HepG2 (cell line): ENCODE measurements at regions not wholly inside any gene's neighbourhood (a gene's known extent, or its start where the extent isn't known, plus 50 kb on each side); places are given as distances from the start of the nearest gene placed in this dataset.

Experiments used
- ATAC-seq: fragments of 200-7000 bp; cut with Tn5 transposase; 3 replicates; pipeline ENCODE4 v1.9.1; 2020; ENCODE audit warnings: mild to moderate bottlenecking, moderate library complexity
- BruUV-seq: library from RNA; stranded (reverse); fragments of 400-500 nt; replicated peaks from 2 replicates; lab custom pipeline; 2021; lab: Mats Ljungman, UMichigan
- CTCF ChIA-PET: fragments of 300-600 bp; formaldehyde crosslinking; extraction: SDS; loops from one replicate; lab custom pipeline; 2021; ENCODE audit warnings: low total read pairs, inconsistent platforms, low intra/inter-chr PET ratio; lab: Yijun Ruan, JAX
- POLR2A ChIA-PET: fragments of 350-600 bp; sonication (Branson Sonifier 250); formaldehyde crosslinking; loops from one replicate; lab custom pipeline; 2020; ENCODE audit warnings: antibody characterized with exemption, inconsistent platforms; lab: Yijun Ruan, JAX
- DNase-seq: peaks from one replicate; pipeline ENCODE4 v3.0.0-alpha.2; 2015; ENCODE audit warnings: low spot score
- FAIRE-seq: peaks from 3 replicates; lab custom pipeline; 2011; peaks lifted over from hg19 to GRCh38; lab: Jason Lieb, UNC
- H2AFZ ChIP-seq: one replicate; pipeline ENCODE4 v1.6.1; 2011; ENCODE audit warnings: low read length, inconsistent platforms
- H3K27ac ChIP-seq: fragments of 300-600 bp; 3 replicates; pipeline ENCODE4 v1.8.0; 2011; ENCODE audit warnings: mixed run types, mild to moderate bottlenecking, mixed read lengths, low read length, inconsistent platforms; ENCODE audit not compliant: insufficient read depth; ENCODE audit errors: extremely low read length
- H3K27me3 ChIP-seq, 2 experiments: fragments of 200-600 bp in 1 of 2; 2 replicates in 1 of 2; 3 replicates in 1 of 2; pipeline versions ENCODE4 v1.6.0 to v1.8.0; 2011; ENCODE audit warnings: low read length in 2 of 2, mild to moderate bottlenecking in 2 of 2, moderate library complexity in 2 of 2, inconsistent platforms in 1 of 2; ENCODE audit not compliant: insufficient read depth in 2 of 2, control insufficient read depth in 1 of 2
- H3K36me3 ChIP-seq, 2 experiments: fragments of 200-600 bp in 1 of 2; replicated peaks in 1 of 2; 2 replicates in 1 of 2; 3 replicates in 1 of 2; pipeline versions ENCODE4 v1.5.1 to v1.8.0; 2011; ENCODE audit warnings: low read length in 2 of 2, inconsistent platforms in 1 of 2; ENCODE audit not compliant: insufficient read depth in 2 of 2, control insufficient read depth in 1 of 2
- H3K4me1 ChIP-seq: 2 replicates; pipeline ENCODE4 v1.5.1; 2012; ENCODE audit warnings: low read length, inconsistent platforms; ENCODE audit not compliant: insufficient read depth
- H3K4me2 ChIP-seq: 2 replicates; pipeline ENCODE4 v1.6.0; 2011; ENCODE audit warnings: low read depth, low read length, inconsistent platforms
- H3K4me3 ChIP-seq, 3 experiments: fragments of 200-600 bp in 1 of 3; sonication (generic), shearing (Covaris generic) in 1 of 3; replicated peaks in 1 of 3; 2 replicates each; pipeline ENCODE4 v1.5.1; 2011 to 2016; ENCODE audit warnings: low read length in 3 of 3, inconsistent platforms in 2 of 3, low read depth in 2 of 3, mild to moderate bottlenecking in 2 of 3, control low read depth in 1 of 3, mixed read lengths in 1 of 3; ENCODE audit not compliant: insufficient read depth in 1 of 3
- H3K79me2 ChIP-seq: one replicate; pipeline ENCODE4 v1.6.1; 2011; ENCODE audit warnings: low read length, inconsistent platforms; ENCODE audit not compliant: insufficient read depth
- H3K9ac ChIP-seq: 2 replicates; pipeline ENCODE4 v1.6.0; 2011; ENCODE audit warnings: mild to moderate bottlenecking, low read depth, low read length, inconsistent platforms; ENCODE audit not compliant: insufficient read depth
- H3K9me3 ChIP-seq: 2 replicates; pipeline ENCODE4 v1.5.1; 2012; ENCODE audit warnings: mild to moderate bottlenecking, low read length
- H4K20me1 ChIP-seq: 2 replicates; pipeline ENCODE4 v1.6.0; 2011; ENCODE audit warnings: inconsistent platforms, mild to moderate bottlenecking, low read length, moderate library complexity; ENCODE audit not compliant: insufficient read depth
- HDAC2 ChIP-seq: sonication (generic); formaldehyde crosslinking; IDR thresholded peaks from 2 replicates; pipeline ENCODE4 v1.4.0; 2020; ENCODE audit warnings: missing genetic modification reagents
- HOXA3 ChIP-seq: sonication (generic); formaldehyde crosslinking; IDR thresholded peaks from 2 replicates; pipeline ENCODE4 v1.5.0; 2020; ENCODE audit warnings: missing genetic modification reagents
- MXD1 ChIP-seq: sonication (generic); formaldehyde crosslinking; IDR thresholded peaks from 2 replicates; pipeline ENCODE4 v1.4.0; 2020; ENCODE audit warnings: mild to moderate bottlenecking, missing genetic modification reagents
- NR2C2 ChIP-seq: sonication (generic); formaldehyde crosslinking; IDR thresholded peaks from 2 replicates; pipeline ENCODE4 v1.4.0; 2020; ENCODE audit warnings: missing genetic modification reagents, mild to moderate bottlenecking, moderate library complexity, borderline replicate concordance
- THYN1 ChIP-seq: sonication (generic); formaldehyde crosslinking; IDR thresholded peaks from 2 replicates; pipeline ENCODE4 v1.8.1; 2023; ENCODE audit warnings: low read depth, mild to moderate bottlenecking, moderate library complexity, missing genetic modification reagents, borderline replicate concordance
- ZBTB7B ChIP-seq: sonication (generic); formaldehyde crosslinking; IDR thresholded peaks from 2 replicates; pipeline ENCODE4 v1.4.0; 2020; ENCODE audit warnings: missing genetic modification reagents
- ZNF10 ChIP-seq: sonication (generic); formaldehyde crosslinking; IDR thresholded peaks from 2 replicates; pipeline ENCODE4 v1.4.0; 2020; ENCODE audit warnings: mild to moderate bottlenecking, low read depth, missing genetic modification reagents, borderline replicate concordance
- ZNF276 ChIP-seq: sonication (generic); formaldehyde crosslinking; IDR thresholded peaks from 2 replicates; pipeline ENCODE4 v1.4.0; 2020; ENCODE audit warnings: mild to moderate bottlenecking, low read depth, missing genetic modification reagents
- ZNF567 ChIP-seq: sonication (generic); formaldehyde crosslinking; IDR thresholded peaks from 2 replicates; pipeline ENCODE4 v1.8.1; 2023; ENCODE audit warnings: mild to moderate bottlenecking, missing genetic modification reagents, borderline replicate concordance
- WGBS: methylation state at CpG from one replicate; pipeline ENCODE4 v1.1.6; 2017; ENCODE audit warnings: low lambda C conversion rate; 5-methylcytosine and 5-hydroxymethylcytosine counted together
- in situ Hi-C: cut with HindIII; loops from 2 replicates; pipeline ENCODE4 v1.10.0; 2017; ENCODE audit warnings: low pct_unique_long_range_greater_than_20kb; ENCODE audit not compliant: extremely low pct_ligation_motif_present
- intact Hi-C: fragments of 100-400 bp; cut with micrococcal nuclease; formaldehyde crosslinking; loops from one replicate; pipeline ENCODE4 v1.10.0; 2022; ENCODE audit not compliant: unreplicated experiment
- TF ChIP-seq, protein P1 (sequence below): sonication (generic); formaldehyde crosslinking; IDR thresholded peaks from 2 replicates; pipeline ENCODE4 v1.9.0; 2021; ENCODE audit warnings: missing genetic modification reagents, borderline replicate concordance
- TF ChIP-seq, protein P2 (sequence below), 2 experiments: sonication (generic) in 1 of 2; formaldehyde crosslinking in 1 of 2; IDR thresholded peaks; 2 replicates each; pipeline versions ENCODE4 v1.4.0 to v1.6.1; 2018 to 2020; ENCODE audit warnings: missing genetic modification reagents in 2 of 2, borderline replicate concordance in 1 of 2, low read depth in 1 of 2, mild to moderate bottlenecking in 1 of 2, missing biosample characterization in 1 of 2

- TF ChIP-seq, protein P1, sequence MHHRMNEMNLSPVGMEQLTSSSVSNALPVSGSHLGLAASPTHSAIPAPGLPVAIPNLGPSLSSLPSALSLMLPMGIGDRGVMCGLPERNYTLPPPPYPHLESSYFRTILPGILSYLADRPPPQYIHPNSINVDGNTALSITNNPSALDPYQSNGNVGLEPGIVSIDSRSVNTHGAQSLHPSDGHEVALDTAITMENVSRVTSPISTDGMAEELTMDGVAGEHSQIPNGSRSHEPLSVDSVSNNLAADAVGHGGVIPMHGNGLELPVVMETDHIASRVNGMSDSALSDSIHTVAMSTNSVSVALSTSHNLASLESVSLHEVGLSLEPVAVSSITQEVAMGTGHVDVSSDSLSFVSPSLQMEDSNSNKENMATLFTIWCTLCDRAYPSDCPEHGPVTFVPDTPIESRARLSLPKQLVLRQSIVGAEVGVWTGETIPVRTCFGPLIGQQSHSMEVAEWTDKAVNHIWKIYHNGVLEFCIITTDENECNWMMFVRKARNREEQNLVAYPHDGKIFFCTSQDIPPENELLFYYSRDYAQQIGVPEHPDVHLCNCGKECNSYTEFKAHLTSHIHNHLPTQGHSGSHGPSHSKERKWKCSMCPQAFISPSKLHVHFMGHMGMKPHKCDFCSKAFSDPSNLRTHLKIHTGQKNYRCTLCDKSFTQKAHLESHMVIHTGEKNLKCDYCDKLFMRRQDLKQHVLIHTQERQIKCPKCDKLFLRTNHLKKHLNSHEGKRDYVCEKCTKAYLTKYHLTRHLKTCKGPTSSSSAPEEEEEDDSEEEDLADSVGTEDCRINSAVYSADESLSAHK, result no peak
- no peak for TF ChIP-seq HDAC2 (CRISPR knock-in tag)
- TF ChIP-seq, protein P2, sequence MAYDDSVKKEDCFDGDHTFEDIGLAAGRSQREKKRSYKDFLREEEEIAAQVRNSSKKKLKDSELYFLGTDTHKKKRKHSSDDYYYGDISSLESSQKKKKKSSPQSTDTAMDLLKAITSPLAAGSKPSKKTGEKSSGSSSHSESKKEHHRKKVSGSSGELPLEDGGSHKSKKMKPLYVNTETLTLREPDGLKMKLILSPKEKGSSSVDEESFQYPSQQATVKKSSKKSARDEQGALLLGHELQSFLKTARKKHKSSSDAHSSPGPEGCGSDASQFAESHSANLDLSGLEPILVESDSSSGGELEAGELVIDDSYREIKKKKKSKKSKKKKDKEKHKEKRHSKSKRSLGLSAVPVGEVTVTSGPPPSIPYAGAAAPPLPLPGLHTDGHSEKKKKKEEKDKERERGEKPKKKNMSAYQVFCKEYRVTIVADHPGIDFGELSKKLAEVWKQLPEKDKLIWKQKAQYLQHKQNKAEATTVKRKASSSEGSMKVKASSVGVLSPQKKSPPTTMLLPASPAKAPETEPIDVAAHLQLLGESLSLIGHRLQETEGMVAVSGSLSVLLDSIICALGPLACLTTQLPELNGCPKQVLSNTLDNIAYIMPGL (CRISPR knock-in tag; IDR thresholded peaks at IDR 0.05; ENCODE audit: borderline replicate concordance in 1 of 2, low read depth in 1 of 2), result no peak
- no peak for TF ChIP-seq THYN1 (CRISPR knock-in tag)
- TF ChIP-seq MXD1, result no peak
- TF ChIP-seq ZNF567 (CRISPR knock-in tag), result no peak
- no peak for TF ChIP-seq ZNF10
- TF ChIP-seq ZNF276 (CRISPR knock-in tag), result no peak
- TF ChIP-seq ZBTB7B, result no peak
- TF ChIP-seq HOXA3 (CRISPR knock-in tag), result no peak
- no peak for TF ChIP-seq NR2C2 (CRISPR knock-in tag)
- TF ChIP-seq, all 625 proteins: peak for 0
- H3K27ac ChIP-seq, result no peak overlapping the region
- FAIRE-seq, result no peak
- peaks cover 5 to 32% of the 10 kb centered on the region in 2 experiments; a peak in 3 of 5 replicates for H3K36me3 ChIP-seq
- no peak overlapping the region for H3K9ac ChIP-seq
- H3K4me2 ChIP-seq, result no peak overlapping the region
- ATAC-seq, result no peak
- H4K20me1 ChIP-seq, result no peaks in the 10 kb centered on the region
- no peak for DNase-seq
- no peaks in the 10 kb centered on the region for H3K9me3 ChIP-seq
- CTCF ChIA-PET, result no interaction called here
- 80% methylated on average over 3 of the region's 3 CpGs for WGBS
- POLR2A ChIA-PET, result no interaction called here
- H2AFZ ChIP-seq, result no peak overlapping the region
- H3K4me1 ChIP-seq, result no peaks in the 10 kb centered on the region
- no TSS peak for BruUV-seq
- intact Hi-C loops (no loop called here), in situ Hi-C loops (no loop called here)
- H3K4me3 ChIP-seq, result no peak overlapping the region
- no peaks in the 10 kb centered on the region for H3K27me3 ChIP-seq
- H3K79me2 ChIP-seq, result no peaks in the 10 kb centered on the region
Measured at GRCh38 chr18:46266473-46266872, 162.3 kb downstream of the HAUS1 start.
